ENCODE measurements at regions not wholly inside any gene's neighbourhood (a gene's known extent, or its start where the extent isn't known, plus 50 kb on each side); places are given as distances from the start of the nearest gene placed in this dataset.

DNA sequence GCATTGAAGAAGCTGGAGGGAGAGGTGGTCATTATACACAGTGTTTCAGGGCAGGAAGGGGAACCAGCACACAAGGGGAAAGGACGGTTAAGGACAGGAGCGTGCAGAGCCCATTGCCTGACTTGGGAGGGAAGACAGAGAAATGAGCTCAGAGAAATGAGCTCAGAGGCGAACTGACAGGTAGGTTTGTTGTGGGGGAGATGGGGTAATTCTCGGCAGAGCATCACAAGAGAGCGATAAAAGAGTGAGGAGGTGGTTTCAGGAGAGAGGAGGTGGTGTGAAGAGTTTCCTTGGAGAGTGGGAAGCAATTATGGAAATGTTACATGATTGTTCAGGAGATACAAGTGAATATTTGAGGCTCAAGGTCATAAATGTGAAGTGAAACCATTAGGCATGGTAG lies 61.0 kb downstream of the MRGPRX1 start:
- intact Hi-C loops (cut with DNase I; ENCODE audit: low total_unique reads), result no loop called here
- no peaks in the 10 kb centered on the region for H3K27me3 ChIP-seq (replicated peaks in 1 of 7)
- no peak overlapping the region for H3K27ac ChIP-seq
- no peak overlapping the region for H3K4me3 ChIP-seq
- TF ChIP-seq, protein P1, sequence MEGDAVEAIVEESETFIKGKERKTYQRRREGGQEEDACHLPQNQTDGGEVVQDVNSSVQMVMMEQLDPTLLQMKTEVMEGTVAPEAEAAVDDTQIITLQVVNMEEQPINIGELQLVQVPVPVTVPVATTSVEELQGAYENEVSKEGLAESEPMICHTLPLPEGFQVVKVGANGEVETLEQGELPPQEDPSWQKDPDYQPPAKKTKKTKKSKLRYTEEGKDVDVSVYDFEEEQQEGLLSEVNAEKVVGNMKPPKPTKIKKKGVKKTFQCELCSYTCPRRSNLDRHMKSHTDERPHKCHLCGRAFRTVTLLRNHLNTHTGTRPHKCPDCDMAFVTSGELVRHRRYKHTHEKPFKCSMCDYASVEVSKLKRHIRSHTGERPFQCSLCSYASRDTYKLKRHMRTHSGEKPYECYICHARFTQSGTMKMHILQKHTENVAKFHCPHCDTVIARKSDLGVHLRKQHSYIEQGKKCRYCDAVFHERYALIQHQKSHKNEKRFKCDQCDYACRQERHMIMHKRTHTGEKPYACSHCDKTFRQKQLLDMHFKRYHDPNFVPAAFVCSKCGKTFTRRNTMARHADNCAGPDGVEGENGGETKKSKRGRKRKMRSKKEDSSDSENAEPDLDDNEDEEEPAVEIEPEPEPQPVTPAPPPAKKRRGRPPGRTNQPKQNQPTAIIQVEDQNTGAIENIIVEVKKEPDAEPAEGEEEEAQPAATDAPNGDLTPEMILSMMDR (IDR thresholded peaks at IDR 0.05 in 8 of 11, conservative IDR thresholded peaks at IDR 0.05 in 3 of 11), result no peak
- TF ChIP-seq POLR2A (IDR thresholded peaks at IDR 0.05) (no peak), POLR2AphosphoS5 (IDR thresholded peaks at IDR 0.05) (no peak)
- no peaks in the 10 kb centered on the region for H3K36me3 ChIP-seq
- no peaks in the 10 kb centered on the region for H3K4me1 ChIP-seq
- WGBS, 5 donors, result 64 to 70% (median 69%) methylated on average over 5 of the region's 5 CpGs
- H3K9me3 ChIP-seq, result peaks cover 0 to 3% (median 0%) of the 10 kb centered on the region in 8 donors
- DNase-seq, result no peak

DNA sequence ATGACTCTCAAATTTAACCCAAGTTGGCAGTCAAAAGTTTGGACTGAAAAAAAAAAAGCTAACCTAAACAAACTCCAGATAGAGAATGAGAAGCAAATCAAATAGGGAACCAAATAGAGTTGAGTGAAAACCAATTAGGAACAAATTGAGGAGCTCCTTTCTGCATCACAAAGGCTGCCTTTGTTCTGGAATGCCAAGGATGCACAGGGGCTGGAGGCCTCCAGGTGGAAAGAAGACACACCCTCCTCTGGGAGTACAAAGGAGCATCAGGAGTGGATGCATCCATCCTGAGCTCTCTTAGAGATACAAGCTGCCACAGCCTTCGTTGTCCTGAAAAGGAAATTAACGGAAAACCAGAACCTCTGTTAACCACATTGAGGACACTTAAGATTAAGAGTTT lies 73.3 kb downstream of the MRGPRX1 start:
- Histone ChIP-seq H3K36me3 (no peaks in the 10 kb centered on the region), H3K4me3 (no peak overlapping the region), H3K27ac (no peak overlapping the region), H3K27me3 (replicated peaks in 1 of 7) (peaks cover 0 to 8% (median 0%) of the 10 kb centered on the region in 7 donors), H3K9me3 (peaks cover 0 to 3% (median 0%) of the 10 kb centered on the region in 8 donors), H3K4me1 (no peaks in the 10 kb centered on the region)
- DNase-seq, result no peak
- 69 to 95% (median 81%) methylated on average over 2 of the region's 2 CpGs for WGBS, 5 donors
- intact Hi-C loops (cut with DNase I; ENCODE audit: low total_unique reads), result no loop called here
- TF ChIP-seq POLR2AphosphoS5 (IDR thresholded peaks at IDR 0.05) (no peak), POLR2A (IDR thresholded peaks at IDR 0.05) (no peak)

DNA sequence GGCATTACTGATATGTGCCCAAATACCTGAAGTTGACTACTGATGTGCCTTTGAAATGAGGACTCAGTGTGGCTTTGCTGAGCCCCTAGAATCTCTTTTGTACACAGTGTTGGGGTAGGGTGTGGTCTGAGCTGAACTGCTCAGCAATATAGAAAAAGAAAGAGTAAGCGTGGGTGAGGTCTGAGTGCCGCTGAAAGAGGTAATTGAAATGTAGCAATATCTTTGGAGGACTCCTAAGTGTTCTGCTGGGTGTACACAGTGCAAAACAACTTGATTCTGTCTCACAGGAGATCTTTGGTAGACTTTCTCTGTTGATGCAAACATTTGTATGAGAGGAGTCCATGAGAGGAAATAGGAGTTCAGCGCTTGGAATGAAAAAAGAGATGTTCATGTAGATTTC lies 73.7 kb upstream of the PTPN5 start:
- no peak for DNase-seq
- WGBS, 5 donors, result 86 to 95% (median 93%) methylated on average over 3 of the region's 3 CpGs
- intact Hi-C loops (cut with DNase I; ENCODE audit: low total_unique reads), result no loop called here

DNA sequence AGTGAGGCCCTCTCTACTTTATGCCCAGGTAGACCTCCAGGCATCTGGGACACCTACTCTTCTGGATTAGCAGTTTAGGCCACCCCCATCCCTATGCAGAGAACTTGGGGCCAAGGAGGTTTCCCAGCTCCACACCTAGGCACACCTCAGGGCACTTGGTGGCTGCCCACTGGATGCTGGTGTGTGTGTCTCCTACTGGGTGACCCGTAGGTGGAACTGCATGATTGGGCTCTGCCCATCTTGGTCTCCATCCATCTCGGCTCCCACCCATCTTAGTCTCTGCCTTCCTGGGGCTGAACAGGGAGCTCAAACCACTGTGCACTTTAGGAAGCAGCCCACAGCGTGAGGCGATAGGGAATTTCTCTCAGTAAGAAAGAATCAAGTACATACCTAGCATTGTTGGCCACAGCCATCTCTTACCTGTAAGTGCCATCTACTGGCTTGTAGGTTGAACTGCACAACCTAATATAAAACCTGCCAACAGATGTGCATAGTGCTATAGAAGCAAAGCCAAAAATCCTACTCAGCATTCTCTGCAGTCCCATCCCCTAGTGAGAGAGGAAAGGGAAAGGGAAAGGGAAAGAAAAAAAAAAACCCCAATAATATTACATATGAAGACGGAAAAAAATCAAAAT lies 61.6 kb upstream of the PTPN5 start:
- intact Hi-C loops (cut with DNase I; ENCODE audit: low total_unique reads), result no loop called here
- no peak overlapping the region for H3K4me3 ChIP-seq
- peaks cover 0 to 29% (median 16%) of the 10 kb centered on the region in 8 donors for H3K9me3 ChIP-seq
- WGBS, 5 donors, result 31 to 46% (median 41%) methylated on average over 5 of the region's 5 CpGs
- no peak for DNase-seq
- H3K36me3 ChIP-seq, result no peaks in the 10 kb centered on the region
- peaks cover 0 to 8% (median 0%) of the 10 kb centered on the region in 7 donors for H3K27me3 ChIP-seq (replicated peaks in 1 of 7)
- no peaks in the 10 kb centered on the region for H3K4me1 ChIP-seq
- TF ChIP-seq POLR2A (IDR thresholded peaks at IDR 0.05), result no peak
- no peak for TF ChIP-seq POLR2AphosphoS5 (IDR thresholded peaks at IDR 0.05)
- TF ChIP-seq, protein P1 (IDR thresholded peaks at IDR 0.05 in 8 of 11, conservative IDR thresholded peaks at IDR 0.05 in 3 of 11), result no peak
- no peak overlapping the region for H3K27ac ChIP-seq

More for the DNA sequence above, 73.7 kb upstream of the PTPN5 start:
- H3K36me3 ChIP-seq, result no peaks in the 10 kb centered on the region
- H3K9me3 ChIP-seq, result peaks cover 0 to 3% (median 0%) of the 10 kb centered on the region in 8 donors
- H3K27me3 ChIP-seq (replicated peaks in 1 of 7), result peaks cover 0 to 8% (median 0%) of the 10 kb centered on the region in 7 donors
- H3K27ac ChIP-seq, result no peak overlapping the region
- TF ChIP-seq, protein P1 (IDR thresholded peaks at IDR 0.05 in 8 of 11, conservative IDR thresholded peaks at IDR 0.05 in 3 of 11), result no peak
- TF ChIP-seq POLR2AphosphoS5 (IDR thresholded peaks at IDR 0.05), result no peak
- TF ChIP-seq POLR2A (IDR thresholded peaks at IDR 0.05), result no peak
- no peaks in the 10 kb centered on the region for H3K4me1 ChIP-seq
- H3K4me3 ChIP-seq, result no peak overlapping the region

All from spleen (tissue), 11 donors.